ENCODE measurements at regions not wholly inside any gene's neighbourhood (a gene's known extent, or its start where the extent isn't known, plus 50 kb on each side); places are given as distances from the start of the nearest gene placed in this dataset.

DNA sequence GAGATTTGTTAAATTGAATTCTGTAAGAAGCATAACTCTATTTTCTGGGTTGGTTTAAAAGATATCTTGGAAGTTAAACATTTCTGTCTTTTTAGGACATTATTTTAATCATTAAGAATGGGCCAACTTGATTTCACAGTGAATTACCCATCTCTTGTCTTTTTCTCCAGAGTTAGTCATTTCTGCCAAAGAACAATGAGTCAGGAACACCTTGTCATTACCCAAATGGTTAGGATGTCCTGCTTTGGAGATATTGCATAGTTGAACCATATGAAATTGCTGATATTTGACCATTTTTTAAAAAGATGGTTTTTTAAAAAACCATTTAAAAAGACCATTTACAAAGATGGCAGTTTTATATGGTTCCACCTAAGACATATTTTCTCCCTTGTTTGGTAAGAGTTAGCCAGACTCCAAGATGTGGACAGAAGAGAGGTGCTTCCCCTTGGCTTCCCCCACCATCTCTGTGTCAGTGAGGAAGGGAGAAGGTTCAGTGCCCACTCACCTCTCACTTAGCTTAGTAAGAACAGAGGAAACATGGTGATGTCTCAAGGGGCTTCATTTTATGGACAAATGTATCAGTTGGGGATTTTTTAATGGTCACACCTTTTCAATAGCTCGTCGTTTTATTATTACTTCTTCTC lies 103.0 kb downstream of the PCSK1 start:
- Histone ChIP-seq H3K4me2 (ENCODE audit: insufficient read depth in 1 of 2, low read depth in 2 of 2, low read length in 2 of 2) (no peak overlapping the region), H2BK20ac (ENCODE audit: low read length) (no peak overlapping the region), H4K5ac (ENCODE audit: insufficient read length, low read depth, low read length) (no peak overlapping the region), H3K23me2 (ENCODE audit: low read depth, low read length) (no peaks in the 10 kb centered on the region), H3K9ac (replicated peaks in 1 of 4; ENCODE audit: extremely low read depth in 1 of 4, low read depth in 3 of 4, low read length in 3 of 4) (no peak overlapping the region), H2AFZ (ENCODE audit: low read length) (no peak overlapping the region), H2BK15ac (ENCODE audit: low read length) (no peak overlapping the region), H3K4me3 (ENCODE audit: extremely low read depth in 1 of 4, insufficient read depth in 2 of 4, low read depth in 3 of 4, low read length in 4 of 4) (no peak overlapping the region), H3K4ac (replicated peaks; ENCODE audit: insufficient read length, low read depth, low read length) (no peak overlapping the region), H2BK12ac (ENCODE audit: low read depth, low read length) (no peak overlapping the region), H3K14ac (ENCODE audit: insufficient read length) (no peak overlapping the region), H3K9me3 (ENCODE audit: insufficient read depth in 2 of 2, low read depth in 1 of 2, low read length in 1 of 2) (no peaks in the 10 kb centered on the region), H4K20me1 (replicated peaks in 1 of 2; ENCODE audit: control insufficient read depth in 1 of 2, insufficient read depth in 2 of 2, low read length in 2 of 2) (no peaks in the 10 kb centered on the region), H3K23ac (ENCODE audit: insufficient read length) (no peak overlapping the region), H2BK120ac (replicated peaks; ENCODE audit: low read depth, low read length) (no peak overlapping the region), H3K18ac (ENCODE audit: extremely low read depth, low read length) (no peak overlapping the region), H4K8ac (ENCODE audit: extremely low read depth, insufficient read depth, low read length) (no peak overlapping the region), H2AK5ac (ENCODE audit: low read depth, low read length) (no peak overlapping the region), H3K56ac (replicated peaks; ENCODE audit: insufficient read length, low read depth, low read length) (no peak overlapping the region), H3K27me3 (replicated peaks in 1 of 4; ENCODE audit: control insufficient read depth in 3 of 4, extremely low read depth in 1 of 4, insufficient read depth in 3 of 4, low read length in 3 of 4) (no peaks in the 10 kb centered on the region), H3K79me2 (ENCODE audit: control insufficient read depth in 1 of 2, insufficient read depth in 2 of 2, low read length in 2 of 2) (no peaks in the 10 kb centered on the region), H2BK5ac (ENCODE audit: low read depth, low read length) (no peak overlapping the region), H4K91ac (replicated peaks; ENCODE audit: insufficient read length, low read length) (no peak overlapping the region), H3K27ac (ENCODE audit: low read depth, low read length) (no peak overlapping the region), H3K79me1 (ENCODE audit: low read depth, low read length) (no peaks in the 10 kb centered on the region), H3K4me1 (replicated peaks in 1 of 4; ENCODE audit: control insufficient read depth in 3 of 4, insufficient read depth in 4 of 4, low read length in 3 of 4) (no peaks in the 10 kb centered on the region), H3K36me3 (ENCODE audit: control insufficient read depth in 2 of 4, insufficient read depth in 4 of 4, low read length in 3 of 4) (no peaks in the 10 kb centered on the region)
- 82% methylated on average over 2 of the region's 2 CpGs; no CpG with 5 or more reads in 1 of the 2 experiments for WGBS, 2 experiments (ENCODE audit: extremely low coverage in 1 of 2, insufficient coverage in 1 of 2, insufficient read length in 1 of 2, insufficient replicate concordance in 2 of 2, low coverage in 1 of 2, low lambda C conversion rate in 2 of 2, missing lambda C conversion rate in 1 of 2)
- DNase-seq (ENCODE audit: low read depth in 1 of 2, low spot score in 2 of 2) (no peak), FAIRE-seq (no peak)
- CTCF ChIA-PET (ENCODE audit: partially characterized antibody) = interaction anchor here (0.8 to 1.4 kb wide), 4 partner anchors 10 to 549 kb away, joined by 3 to 4 read pairs (median 4); no protein-coding TSS in a partner anchor
- POLR2A ChIA-PET (ENCODE audit: partially characterized antibody) = interaction anchor here (0.9 kb wide), 1 partner anchor 369 kb away, joined by 3 read pairs; no protein-coding TSS in a partner anchor
- no peak for TF ChIP-seq POLR2AphosphoS5 (IDR thresholded peaks at IDR 0.05; ENCODE audit: low read depth, low read length)
- no peak for TF ChIP-seq BRCA1 (IDR thresholded peaks at IDR 0.05; ENCODE audit: low read depth, low read length)
- TF ChIP-seq, protein P1, sequence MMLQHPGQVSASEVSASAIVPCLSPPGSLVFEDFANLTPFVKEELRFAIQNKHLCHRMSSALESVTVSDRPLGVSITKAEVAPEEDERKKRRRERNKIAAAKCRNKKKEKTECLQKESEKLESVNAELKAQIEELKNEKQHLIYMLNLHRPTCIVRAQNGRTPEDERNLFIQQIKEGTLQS (IDR thresholded peaks at IDR 0.05; ENCODE audit: insufficient read depth, low read depth, low read length) = no peak
- TF ChIP-seq ASH2L (IDR thresholded peaks at IDR 0.05; ENCODE audit: low read length) = no peak
- no peak for TF ChIP-seq SAP30 (IDR thresholded peaks at IDR 0.05; ENCODE audit: insufficient read depth, insufficient replicate concordance, low read length)
- TF ChIP-seq CBX5 (IDR thresholded peaks at IDR 0.05; ENCODE audit: low read depth, low read length) = no peak
- TF ChIP-seq GTF2F1 (IDR thresholded peaks at IDR 0.05; ENCODE audit: borderline replicate concordance, low read depth, low read length) = no peak
- TF ChIP-seq SP1 (IDR thresholded peaks at IDR 0.05; ENCODE audit: low read depth, low read length) = no peak
- no peak for TF ChIP-seq CHD1 (IDR thresholded peaks at IDR 0.05; ENCODE audit: low read depth, low read length)
- no peak for TF ChIP-seq EP300 (IDR thresholded peaks at IDR 0.05; ENCODE audit: borderline replicate concordance in 1 of 2, low read depth in 2 of 2, low read length in 2 of 2)
- TF ChIP-seq RAD21 (IDR thresholded peaks at IDR 0.05 in 1 of 2, conservative IDR thresholded peaks at IDR 0.05 in 1 of 2; ENCODE audit: low read depth in 2 of 2, low read length in 2 of 2) = no peak
- TF ChIP-seq YY1 (IDR thresholded peaks at IDR 0.05; ENCODE audit: low read depth, low read length) = no peak
- TF ChIP-seq SUZ12 (IDR thresholded peaks at IDR 0.05; ENCODE audit: low read length) = no peak

Data from H1 (cell line).